ENCODE measurements at regions not wholly inside any gene's neighbourhood (a gene's known extent, or its start where the extent isn't known, plus 50 kb on each side); places are given as distances from the start of the nearest gene placed in this dataset.

GRCh38 chr5:109951758-109952157 is 262.0 kb downstream of the MAN2A1 start:
- TF ChIP-seq, protein P1, sequence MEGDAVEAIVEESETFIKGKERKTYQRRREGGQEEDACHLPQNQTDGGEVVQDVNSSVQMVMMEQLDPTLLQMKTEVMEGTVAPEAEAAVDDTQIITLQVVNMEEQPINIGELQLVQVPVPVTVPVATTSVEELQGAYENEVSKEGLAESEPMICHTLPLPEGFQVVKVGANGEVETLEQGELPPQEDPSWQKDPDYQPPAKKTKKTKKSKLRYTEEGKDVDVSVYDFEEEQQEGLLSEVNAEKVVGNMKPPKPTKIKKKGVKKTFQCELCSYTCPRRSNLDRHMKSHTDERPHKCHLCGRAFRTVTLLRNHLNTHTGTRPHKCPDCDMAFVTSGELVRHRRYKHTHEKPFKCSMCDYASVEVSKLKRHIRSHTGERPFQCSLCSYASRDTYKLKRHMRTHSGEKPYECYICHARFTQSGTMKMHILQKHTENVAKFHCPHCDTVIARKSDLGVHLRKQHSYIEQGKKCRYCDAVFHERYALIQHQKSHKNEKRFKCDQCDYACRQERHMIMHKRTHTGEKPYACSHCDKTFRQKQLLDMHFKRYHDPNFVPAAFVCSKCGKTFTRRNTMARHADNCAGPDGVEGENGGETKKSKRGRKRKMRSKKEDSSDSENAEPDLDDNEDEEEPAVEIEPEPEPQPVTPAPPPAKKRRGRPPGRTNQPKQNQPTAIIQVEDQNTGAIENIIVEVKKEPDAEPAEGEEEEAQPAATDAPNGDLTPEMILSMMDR (IDR thresholded peaks at IDR 0.05): no peak
- TF ChIP-seq POLR2A (IDR thresholded peaks at IDR 0.05): no peak
